ENCODE measurements at regions not wholly inside any gene's neighbourhood (a gene's known extent, or its start where the extent isn't known, plus 50 kb on each side); places are given as distances from the start of the nearest gene placed in this dataset.

DNA sequence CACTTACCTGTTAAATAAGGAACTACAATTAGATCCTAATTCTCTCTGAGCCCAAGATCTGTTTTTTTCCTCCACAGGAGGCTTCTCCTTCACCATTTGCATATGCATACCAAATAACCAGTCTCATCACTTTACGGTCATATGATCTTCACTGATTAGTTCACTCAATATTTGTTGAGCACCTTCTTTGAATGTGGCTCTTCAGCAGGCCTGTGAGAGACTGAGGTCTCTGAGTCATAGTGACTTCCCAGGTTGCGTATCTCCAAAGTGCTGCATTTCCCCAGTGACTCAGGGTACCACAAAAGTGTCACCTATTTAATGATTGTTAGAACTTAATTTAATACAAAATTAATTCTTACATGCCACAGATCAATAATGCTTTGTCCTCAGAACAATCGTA is 108.8 kb upstream of the TRIB2 start:
- Histone ChIP-seq H3K27ac (no peak overlapping the region), H3K9me3 (no peaks in the 10 kb centered on the region), H3K4me1 (no peaks in the 10 kb centered on the region), H3K4me3 (no peak overlapping the region), H3K36me3 (no peaks in the 10 kb centered on the region), H3K27me3 (no peaks in the 10 kb centered on the region)
- TF ChIP-seq POLR2A (IDR thresholded peaks at IDR 0.05), result no peak
- TF ChIP-seq, protein P1, sequence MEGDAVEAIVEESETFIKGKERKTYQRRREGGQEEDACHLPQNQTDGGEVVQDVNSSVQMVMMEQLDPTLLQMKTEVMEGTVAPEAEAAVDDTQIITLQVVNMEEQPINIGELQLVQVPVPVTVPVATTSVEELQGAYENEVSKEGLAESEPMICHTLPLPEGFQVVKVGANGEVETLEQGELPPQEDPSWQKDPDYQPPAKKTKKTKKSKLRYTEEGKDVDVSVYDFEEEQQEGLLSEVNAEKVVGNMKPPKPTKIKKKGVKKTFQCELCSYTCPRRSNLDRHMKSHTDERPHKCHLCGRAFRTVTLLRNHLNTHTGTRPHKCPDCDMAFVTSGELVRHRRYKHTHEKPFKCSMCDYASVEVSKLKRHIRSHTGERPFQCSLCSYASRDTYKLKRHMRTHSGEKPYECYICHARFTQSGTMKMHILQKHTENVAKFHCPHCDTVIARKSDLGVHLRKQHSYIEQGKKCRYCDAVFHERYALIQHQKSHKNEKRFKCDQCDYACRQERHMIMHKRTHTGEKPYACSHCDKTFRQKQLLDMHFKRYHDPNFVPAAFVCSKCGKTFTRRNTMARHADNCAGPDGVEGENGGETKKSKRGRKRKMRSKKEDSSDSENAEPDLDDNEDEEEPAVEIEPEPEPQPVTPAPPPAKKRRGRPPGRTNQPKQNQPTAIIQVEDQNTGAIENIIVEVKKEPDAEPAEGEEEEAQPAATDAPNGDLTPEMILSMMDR (IDR thresholded peaks at IDR 0.05), result no peak
- no peak for DNase-seq

DNA sequence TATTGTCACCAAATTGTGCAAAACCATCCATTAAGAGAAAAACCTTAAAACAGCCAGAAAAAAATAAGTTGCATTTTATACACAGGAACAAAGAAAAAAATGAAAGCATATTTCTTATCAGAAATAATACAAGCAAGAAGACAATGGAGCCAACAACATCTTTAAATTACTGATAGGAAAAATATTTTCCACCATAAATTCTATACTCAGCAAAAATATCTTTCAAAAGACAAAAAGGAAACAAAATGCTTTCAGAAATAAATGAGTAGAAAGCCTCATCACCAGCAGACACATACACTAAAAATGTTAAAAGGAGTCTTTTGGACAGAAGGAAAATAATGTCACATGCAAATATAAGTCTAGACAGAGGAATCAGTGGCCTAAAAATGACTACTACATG is 106.4 kb upstream of the TRIB2 start:
- no peak overlapping the region for H3K27ac ChIP-seq
- TF ChIP-seq POLR2A (IDR thresholded peaks at IDR 0.05), result no peak
- TF ChIP-seq, protein P1 (IDR thresholded peaks at IDR 0.05), result no peak
- H3K4me1 ChIP-seq, result no peaks in the 10 kb centered on the region
- no peaks in the 10 kb centered on the region for H3K9me3 ChIP-seq
- H3K27me3 ChIP-seq, result no peaks in the 10 kb centered on the region
- no peak overlapping the region for H3K4me3 ChIP-seq
- no peaks in the 10 kb centered on the region for H3K36me3 ChIP-seq
- no peak for DNase-seq

DNA sequence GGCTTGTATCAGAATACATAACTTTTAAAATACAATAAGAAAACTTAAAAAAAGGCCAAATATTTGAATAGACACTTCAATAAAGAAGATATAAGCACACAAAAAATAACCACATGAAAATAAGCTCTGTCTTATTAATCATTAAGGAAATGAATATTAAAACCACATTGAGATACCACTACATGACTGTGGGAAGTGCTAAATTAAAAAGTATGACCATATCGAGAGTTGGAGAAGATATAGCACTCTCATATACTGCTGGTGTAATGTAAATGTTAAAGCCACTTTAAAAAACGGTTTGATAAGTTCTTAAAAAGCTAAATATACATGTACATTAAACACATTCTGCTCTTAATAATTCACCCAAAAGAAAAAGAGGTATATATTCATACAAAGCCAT is 104.6 kb upstream of the TRIB2 start:
- no peak overlapping the region for H3K4me3 ChIP-seq
- H3K36me3 ChIP-seq, result no peaks in the 10 kb centered on the region
- no peak for DNase-seq
- H3K27ac ChIP-seq, result no peak overlapping the region
- no peaks in the 10 kb centered on the region for H3K27me3 ChIP-seq
- no peak for TF ChIP-seq POLR2A (IDR thresholded peaks at IDR 0.05)
- TF ChIP-seq, protein P1 (IDR thresholded peaks at IDR 0.05), result no peak
- H3K4me1 ChIP-seq, result no peaks in the 10 kb centered on the region
- H3K9me3 ChIP-seq, result no peaks in the 10 kb centered on the region

DNA sequence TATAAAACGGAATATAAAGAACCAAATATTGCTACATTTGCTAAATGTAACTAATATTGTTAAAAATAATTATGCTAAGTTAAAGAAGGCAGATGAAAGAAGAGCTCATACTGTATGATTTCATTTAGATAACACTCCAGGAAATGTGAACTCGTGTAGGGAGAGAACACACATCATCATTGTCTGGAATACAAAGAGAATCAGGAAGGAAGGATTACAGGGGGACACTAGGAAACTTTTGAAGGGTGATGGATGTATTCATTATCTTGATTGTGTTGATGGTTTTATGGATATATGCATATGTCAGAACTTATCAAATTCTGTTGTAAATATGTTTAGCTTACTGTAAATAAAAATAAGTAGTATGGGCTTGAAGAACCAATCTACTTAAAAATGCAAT is 104.1 kb upstream of the TRIB2 start:
- Histone ChIP-seq H3K4me3 (no peak overlapping the region), H3K27ac (no peak overlapping the region), H3K9me3 (no peaks in the 10 kb centered on the region), H3K36me3 (no peaks in the 10 kb centered on the region), H3K4me1 (no peaks in the 10 kb centered on the region), H3K27me3 (no peaks in the 10 kb centered on the region)
- DNase-seq, result no peak
- no peak for TF ChIP-seq POLR2A (IDR thresholded peaks at IDR 0.05)
- TF ChIP-seq, protein P1 (IDR thresholded peaks at IDR 0.05), result no peak

DNA sequence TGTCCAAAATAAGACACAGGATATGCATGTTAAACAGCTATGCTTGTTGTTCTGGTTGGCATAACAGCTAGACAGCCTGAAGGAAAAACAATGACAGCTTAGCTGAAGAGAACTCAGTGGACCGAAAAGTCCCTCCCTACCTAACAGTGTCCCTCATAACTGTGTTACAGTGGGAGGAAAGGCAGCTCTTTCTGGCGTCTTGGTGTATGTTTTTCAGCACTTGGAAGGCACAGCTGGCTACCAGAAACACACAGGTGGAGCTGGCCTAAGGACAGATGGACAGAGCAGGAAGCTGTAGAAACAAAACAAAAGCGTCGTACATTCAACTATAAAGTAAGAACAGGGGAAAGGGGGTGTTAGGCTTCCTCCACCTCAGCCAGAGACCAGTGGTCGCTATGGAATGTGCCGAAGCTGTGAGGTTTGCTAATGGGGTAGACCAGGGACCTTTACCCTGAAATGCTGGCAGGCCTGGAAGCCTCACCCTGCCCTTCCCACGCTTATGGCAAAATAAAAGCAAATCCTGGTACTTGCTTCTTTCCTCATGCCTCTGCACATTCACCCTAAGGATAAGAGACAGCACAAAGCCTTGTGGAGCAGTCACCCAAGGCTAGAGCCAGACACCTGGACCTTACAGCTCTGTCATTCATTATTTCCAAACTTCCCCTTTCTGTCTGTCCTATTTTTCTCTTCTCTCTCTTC is 103.5 kb upstream of the TRIB2 start:
- Histone ChIP-seq H3K27ac (no peak overlapping the region), H3K4me1 (no peaks in the 10 kb centered on the region), H3K4me3 (no peak overlapping the region), H3K27me3 (no peaks in the 10 kb centered on the region), H3K9me3 (no peaks in the 10 kb centered on the region), H3K36me3 (no peaks in the 10 kb centered on the region)
- TF ChIP-seq POLR2A (IDR thresholded peaks at IDR 0.05), result no peak
- TF ChIP-seq, protein P1 (IDR thresholded peaks at IDR 0.05), result no peak
- no peak for DNase-seq

DNA sequence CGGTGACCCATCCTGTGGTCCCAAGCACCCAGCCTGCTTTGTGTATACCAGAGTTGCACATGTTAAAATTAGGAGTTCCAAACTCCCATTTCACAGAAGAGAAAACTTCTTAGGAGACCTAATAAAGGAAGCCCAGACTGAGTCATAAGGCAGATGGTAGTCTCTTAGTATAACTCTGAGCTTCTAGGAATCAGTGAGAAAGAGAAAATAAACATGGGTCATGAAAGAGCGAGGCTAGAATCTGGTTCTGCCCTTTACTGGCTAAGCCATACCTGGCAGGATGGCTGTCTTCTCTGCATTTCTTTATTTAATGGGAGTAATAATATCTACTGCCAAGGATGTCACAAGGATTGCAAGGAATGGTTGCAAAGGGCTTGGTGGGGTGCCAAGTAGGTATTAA is 101.2 kb upstream of the TRIB2 start:
- Histone ChIP-seq H3K36me3 (no peaks in the 10 kb centered on the region), H3K27me3 (no peaks in the 10 kb centered on the region), H3K4me3 (no peak overlapping the region), H3K4me1 (no peaks in the 10 kb centered on the region), H3K9me3 (no peaks in the 10 kb centered on the region), H3K27ac (no peak overlapping the region)
- TF ChIP-seq, protein P1 (IDR thresholded peaks at IDR 0.05), result no peak
- TF ChIP-seq POLR2A (IDR thresholded peaks at IDR 0.05), result no peak
- DNase-seq, result no peak

All from Peyer's patch (tissue), 4 donors.